HG03175 (cell line): ENCODE measurements at regions not wholly inside any gene's neighbourhood (a gene's known extent, or its start where the extent isn't known, plus 50 kb on each side); places are given as distances from the start of the nearest gene placed in this dataset.

Experiments
- ATAC-seq: cut with Tn5 transposase; IDR thresholded peaks from one replicate; pipeline ENCODE4 v1.9.1; 2021; ENCODE audit warnings: mild to moderate bottlenecking, moderate library complexity; ENCODE audit not compliant: unreplicated experiment

- no peak for ATAC-seq
Observed at GRCh38 chr4:32268863-32269262, 1548.7 kb downstream of the PCDH7 start.

- ATAC-seq = no peak
Observed at GRCh38 chr4:32290102-32290501, 1569.9 kb downstream of the PCDH7 start.

DNA sequence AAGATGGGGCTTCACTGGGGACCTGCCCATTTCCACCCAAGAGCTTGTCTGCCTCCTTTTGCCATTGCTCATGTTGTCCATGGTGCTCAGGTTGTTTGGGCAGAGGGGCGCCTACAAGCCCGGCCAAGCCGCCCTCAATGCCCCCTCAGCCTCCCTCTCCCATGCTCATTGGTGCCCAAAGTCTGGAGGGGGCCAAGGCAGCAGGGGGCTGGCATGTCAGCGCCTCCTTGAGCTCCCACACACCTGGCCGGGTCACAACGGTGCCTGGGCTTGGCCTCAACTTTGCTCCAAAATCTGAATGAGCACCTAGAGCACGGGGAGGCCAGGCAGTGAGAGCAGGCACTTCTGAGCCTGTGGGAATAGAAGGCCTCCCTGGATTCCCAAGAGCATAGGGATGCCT is 1598.8 kb downstream of the PCDH7 start:
- ATAC-seq = no peak

DNA sequence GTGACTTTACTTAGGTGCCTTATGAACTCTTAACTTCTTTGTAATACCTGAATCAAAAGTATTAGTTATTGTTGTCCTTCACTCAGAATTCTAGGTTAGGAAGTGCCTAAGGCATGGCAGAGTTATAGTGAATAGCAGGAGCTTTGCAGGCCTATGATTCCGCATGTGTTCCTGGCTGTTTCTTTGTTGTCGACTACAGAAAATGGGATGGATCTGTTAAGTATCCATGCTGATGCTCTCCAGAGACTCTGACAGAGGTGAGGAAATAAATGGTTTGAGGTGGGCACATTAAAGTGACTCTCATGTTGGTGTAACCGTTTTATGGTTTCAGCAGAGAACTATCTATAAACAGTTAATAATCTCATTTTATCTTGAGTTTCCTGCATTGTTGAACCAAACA is 1601.3 kb downstream of the PCDH7 start:
- ATAC-seq = no peak

GRCh38 chr4:32334759-32335158 is 1614.6 kb downstream of the PCDH7 start:
- no peak for ATAC-seq

DNA sequence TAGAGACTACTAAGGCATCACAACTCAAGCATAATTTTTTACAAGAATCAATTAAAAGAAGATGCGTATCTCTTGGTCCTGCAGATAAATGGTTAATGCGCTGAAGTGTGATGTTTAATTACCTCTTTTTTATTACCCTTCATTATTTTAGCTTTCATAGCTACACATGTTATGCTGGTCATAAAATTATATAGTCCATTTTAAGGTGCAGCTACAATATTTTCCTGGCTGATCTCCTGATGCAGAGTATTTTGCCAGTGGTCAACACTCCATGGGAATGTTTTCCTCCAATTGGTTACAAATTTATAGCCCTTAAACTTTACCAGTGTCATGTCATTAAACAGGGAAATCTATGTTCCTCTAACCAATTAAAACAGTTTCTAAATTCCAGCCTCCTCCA is 1617.2 kb downstream of the PCDH7 start:
- no peak for ATAC-seq

DNA sequence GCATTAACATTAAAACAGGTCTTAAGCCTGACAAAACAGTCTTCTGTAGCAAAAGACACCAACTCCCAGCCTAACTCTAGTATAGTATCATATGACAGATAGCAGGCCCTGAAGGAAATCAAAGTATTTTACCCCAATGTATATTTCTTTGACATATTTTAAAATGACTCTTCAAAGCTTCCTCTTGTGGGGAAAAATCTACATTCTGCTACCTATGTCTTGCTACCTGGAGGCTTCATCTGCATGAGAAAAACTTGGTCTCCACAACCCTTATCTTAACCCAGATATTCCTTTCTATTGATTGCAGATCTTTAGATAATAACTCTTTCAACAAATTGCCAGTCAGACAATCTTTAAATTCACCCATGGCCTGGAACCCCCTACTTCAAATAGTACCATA is 1620.4 kb downstream of the PCDH7 start:
- no peak for ATAC-seq

GRCh38 chr4:32341342-32341741 is 1621.2 kb downstream of the PCDH7 start:
- no peak for ATAC-seq

DNA sequence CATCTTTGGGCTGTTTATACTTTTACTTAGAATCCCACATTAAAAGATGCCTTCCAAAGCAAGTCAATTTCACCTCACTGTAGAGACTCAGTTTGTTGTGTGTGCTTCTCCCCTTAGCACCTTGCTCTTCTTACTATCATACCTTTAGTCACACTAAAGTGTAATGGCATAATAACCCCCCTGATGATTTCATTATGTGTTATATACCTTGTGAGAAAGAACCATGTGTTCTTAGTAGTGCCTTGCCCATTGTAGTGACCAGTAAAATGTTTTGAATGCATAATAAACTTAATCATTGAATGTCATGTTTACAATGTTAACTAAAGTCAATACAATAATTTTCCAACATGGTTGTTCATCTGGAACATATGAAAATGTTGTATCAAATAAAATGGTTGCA is 1621.9 kb downstream of the PCDH7 start:
- ATAC-seq = no peak

DNA sequence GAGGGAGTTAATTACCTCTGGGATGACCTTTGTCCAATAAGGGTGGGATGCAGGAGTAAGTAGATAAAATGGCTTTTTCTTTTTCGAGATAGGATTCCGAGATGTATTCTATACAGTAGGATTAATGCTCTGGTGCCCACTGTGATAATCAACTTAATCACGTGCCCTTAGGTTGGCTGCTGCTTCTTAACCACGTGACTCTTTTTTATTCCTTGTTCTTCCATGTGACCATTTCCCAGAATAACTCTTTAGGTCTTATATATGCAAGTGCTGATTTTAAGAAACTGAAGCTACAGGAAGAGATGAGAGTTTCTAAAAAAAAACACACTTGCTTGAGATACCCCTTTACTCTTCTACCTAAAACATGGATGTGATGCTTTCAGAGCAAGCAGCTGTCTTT is 1628.9 kb downstream of the PCDH7 start:
- ATAC-seq = no peak

- no peak for ATAC-seq
Observed at GRCh38 chr4:32374206-32374605, 1654.0 kb downstream of the PCDH7 start.

GRCh38 chr4:32393806-32394205 is 1673.6 kb downstream of the PCDH7 start:
- ATAC-seq = no peak

- ATAC-seq = no peak
Observed at GRCh38 chr4:32394255-32394654, 1674.1 kb downstream of the PCDH7 start.

DNA sequence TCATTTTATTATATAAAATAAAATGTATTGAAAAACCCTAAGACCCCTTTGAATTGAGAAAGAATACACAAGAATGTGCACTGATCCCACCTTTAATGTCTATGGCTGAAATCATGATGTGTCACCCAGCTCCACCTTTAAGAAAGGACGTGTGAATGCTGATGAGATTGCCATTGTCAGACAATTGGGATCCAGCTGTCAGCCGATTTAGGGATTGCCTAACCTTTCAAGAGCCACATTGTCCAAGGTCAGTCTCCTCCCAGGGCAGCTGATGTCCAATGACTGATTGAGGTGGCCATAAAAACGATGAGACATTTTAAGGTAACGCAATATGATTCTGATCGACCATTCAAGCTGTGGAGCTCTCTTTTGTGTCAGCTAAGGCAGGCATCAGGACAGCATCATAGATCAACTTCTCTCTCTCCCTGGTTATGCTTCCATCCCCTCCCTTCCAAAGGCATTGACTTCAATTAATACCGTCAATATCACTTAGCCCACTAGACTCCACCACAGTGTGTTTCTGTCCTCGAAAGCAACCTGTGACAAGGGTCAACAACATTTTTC is 1676.4 kb downstream of the PCDH7 start:
- no peak for ATAC-seq

DNA sequence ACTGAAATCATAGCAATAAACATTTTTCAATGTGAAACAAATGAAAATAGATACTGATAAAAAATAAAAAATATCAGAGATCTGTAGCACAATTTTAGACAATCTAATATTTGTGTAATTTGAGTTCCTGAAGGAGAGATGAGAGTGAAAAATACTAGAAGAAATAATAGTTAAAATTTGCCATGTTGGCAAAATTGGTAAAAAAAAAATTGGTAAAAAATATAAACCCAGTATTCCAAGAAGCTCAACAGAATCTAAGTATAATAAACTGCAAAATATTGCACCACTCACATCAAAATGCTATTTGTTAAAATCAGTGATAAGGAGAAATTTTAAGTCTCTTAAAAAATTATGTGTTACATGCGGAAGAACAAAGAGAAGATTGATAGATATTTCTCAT is 1680.7 kb downstream of the PCDH7 start:
- no peak for ATAC-seq

GRCh38 chr4:32417113-32417704 is 1697.0 kb downstream of the PCDH7 start:
- ATAC-seq = no peak

- no peak for ATAC-seq
Observed at GRCh38 chr4:32423267-32423666, 1703.1 kb downstream of the PCDH7 start.

- ATAC-seq = no peak
Observed at GRCh38 chr4:32425243-32425642, 1705.1 kb downstream of the PCDH7 start.

GRCh38 chr4:32427566-32427965 is 1707.4 kb downstream of the PCDH7 start:
- ATAC-seq = no peak

- no peak for ATAC-seq
Observed at GRCh38 chr4:32429151-32429550, 1709.0 kb downstream of the PCDH7 start.

GRCh38 chr4:32435308-32435707 is 1715.1 kb downstream of the PCDH7 start:
- ATAC-seq = no peak

GRCh38 chr4:32436816-32437215 is 1716.6 kb downstream of the PCDH7 start:
- ATAC-seq = no peak

DNA sequence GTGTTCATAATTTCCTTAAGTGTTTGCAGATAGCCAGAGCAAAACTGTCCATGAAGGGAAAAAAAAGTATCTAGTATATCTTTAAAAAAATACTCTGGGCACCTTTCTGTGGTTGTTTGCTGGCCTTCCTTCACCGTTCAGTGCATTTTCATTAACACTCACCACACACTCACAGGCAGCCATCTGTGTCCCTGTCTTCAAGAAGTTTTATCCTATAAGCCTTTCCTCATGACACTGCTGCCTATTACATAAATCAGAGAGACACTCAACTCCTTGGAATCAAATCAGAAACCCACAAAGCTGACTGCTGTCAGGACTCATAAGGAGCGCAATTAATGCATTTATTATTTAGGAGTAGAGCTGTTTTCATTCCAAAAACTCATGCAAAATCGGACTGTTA is 1720.2 kb downstream of the PCDH7 start:
- ATAC-seq = no peak
